ENCODE measurements at regions not wholly inside any gene's neighbourhood (a gene's known extent, or its start where the extent isn't known, plus 50 kb on each side); places are given as distances from the start of the nearest gene placed in this dataset.

- no peak for DNase-seq
These were observed 168.5 kb downstream of the NOC3L start for GRCh38 chr10:94194256-94194655.

- DNase-seq = no peak
These were observed 165.5 kb downstream of the NOC3L start for GRCh38 chr10:94197241-94197640.

- DNase-seq = no peak
These were observed 164.4 kb downstream of the NOC3L start for GRCh38 chr10:94198324-94198723.

GRCh38 chr10:94199565-94199964 lies 163.2 kb downstream of the NOC3L start:
- no peak for DNase-seq

- DNase-seq = no peak
These were observed 162.4 kb downstream of the NOC3L start for GRCh38 chr10:94200146-94200837.

- DNase-seq = no peak
These were observed 157.3 kb downstream of the NOC3L start for GRCh38 chr10:94205396-94205831.

GRCh38 chr10:94206176-94206575 lies 156.6 kb downstream of the NOC3L start:
- DNase-seq = no peak

GRCh38 chr10:94208315-94208714 lies 154.4 kb downstream of the NOC3L start:
- no peak for DNase-seq

GRCh38 chr10:94210440-94211168 lies 152.1 kb downstream of the NOC3L start:
- DNase-seq = no peak

GRCh38 chr10:94211169-94211510 lies 151.6 kb downstream of the NOC3L start:
- DNase-seq = no peak

GRCh38 chr10:94213001-94213530 lies 149.7 kb downstream of the NOC3L start:
- DNase-seq = no peak

GRCh38 chr10:94213980-94214379 lies 148.8 kb downstream of the NOC3L start:
- DNase-seq = no peak

GRCh38 chr10:94214481-94214893 lies 148.3 kb downstream of the NOC3L start:
- no peak for DNase-seq

GRCh38 chr10:94216201-94216600 lies 146.5 kb downstream of the NOC3L start:
- DNase-seq = no peak

GRCh38 chr10:94217411-94217810 lies 145.3 kb downstream of the NOC3L start:
- DNase-seq = no peak

- no peak for DNase-seq
These were observed 144.1 kb downstream of the NOC3L start for GRCh38 chr10:94218493-94219183.

- DNase-seq = no peak
These were observed 142.9 kb downstream of the NOC3L start for GRCh38 chr10:94219829-94220228.

GRCh38 chr10:94220717-94221116 lies 142.0 kb downstream of the NOC3L start:
- DNase-seq = no peak

- no peak for DNase-seq
These were observed 138.9 kb downstream of the NOC3L start for GRCh38 chr10:94223702-94224370.

GRCh38 chr10:94224656-94225055 lies 138.1 kb downstream of the NOC3L start:
- DNase-seq = no peak

GRCh38 chr10:94225589-94225988 lies 137.2 kb downstream of the NOC3L start:
- DNase-seq = no peak

GRCh38 chr10:94230134-94230785 lies 132.5 kb downstream of the NOC3L start:
- no peak for DNase-seq

Measured in activated naive CD4-positive, alpha-beta T cell treated with anti-CD3 and anti-CD28 coated beads, Interleukin-2, amount 50 U/mL, for 16 hours (primary cell).